ENCODE measurements at regions not wholly inside any gene's neighbourhood (a gene's known extent, or its start where the extent isn't known, plus 50 kb on each side); places are given as distances from the start of the nearest gene placed in this dataset.

GRCh38 chr10:3671386-3671955, 113.5 kb downstream of the KLF6 start:
- TF ChIP-seq CTCF (conservative IDR thresholded peaks at IDR 0.05; ENCODE audit: low read length) (no peak), EZH2phosphoT487 (IDR thresholded peaks at IDR 0.05; ENCODE audit: borderline replicate concordance) (no peak)
- H2AFZ ChIP-seq (ENCODE audit: low read length), result no peak overlapping the region
- H3K9me2 ChIP-seq (replicated peaks; ENCODE audit: low read depth, low read length), result no peaks in the 10 kb centered on the region
- peaks cover 4% of the 10 kb centered on the region for H3K4me1 ChIP-seq (ENCODE audit: insufficient read depth, low read length, poor library complexity, severe bottlenecking)
- H3K4me2 ChIP-seq (ENCODE audit: low read depth, low read length, poor library complexity, severe bottlenecking), result no peak overlapping the region
- H4K20me1 ChIP-seq (ENCODE audit: insufficient read depth, low read length, poor library complexity, severe bottlenecking), result no peaks in the 10 kb centered on the region
- no peaks in the 10 kb centered on the region for H3K9me3 ChIP-seq (ENCODE audit: insufficient read depth, low read depth, low read length)
- no peak overlapping the region for H3K9ac ChIP-seq (ENCODE audit: low read depth, low read length, poor library complexity, severe bottlenecking)
- no peaks in the 10 kb centered on the region for H3K36me3 ChIP-seq (ENCODE audit: insufficient read depth, low read length)
- H3K27me3 ChIP-seq (ENCODE audit: insufficient read depth, low read length, poor library complexity, severe bottlenecking), result no peaks in the 10 kb centered on the region
- no peak overlapping the region for H3K4me3 ChIP-seq (ENCODE audit: low read length, poor library complexity, severe bottlenecking)
- no peaks in the 10 kb centered on the region for H3F3A ChIP-seq (ENCODE audit: low read depth)
- no peaks in the 10 kb centered on the region for H3K79me2 ChIP-seq (ENCODE audit: insufficient read depth, low read length)

GRCh38 chr10:3668966-3669330, 116.1 kb downstream of the KLF6 start:
- H3K27me3 ChIP-seq (ENCODE audit: insufficient read depth, low read length, poor library complexity, severe bottlenecking), result no peaks in the 10 kb centered on the region
- peak overlapping the region; percentile 46 for H3K4me2 ChIP-seq (ENCODE audit: low read depth, low read length, poor library complexity, severe bottlenecking)
- no peaks in the 10 kb centered on the region for H3K36me3 ChIP-seq (ENCODE audit: insufficient read depth, low read length)
- H3K9ac ChIP-seq (ENCODE audit: low read depth, low read length, poor library complexity, severe bottlenecking), result no peak overlapping the region
- no peak overlapping the region for H3K4me3 ChIP-seq (ENCODE audit: low read length, poor library complexity, severe bottlenecking)
- no peaks in the 10 kb centered on the region for H4K20me1 ChIP-seq (ENCODE audit: insufficient read depth, low read length, poor library complexity, severe bottlenecking)
- peak overlapping the region; percentile 63; the same call in 1 of the 2 replicates for H2AFZ ChIP-seq (ENCODE audit: low read length)
- no peaks in the 10 kb centered on the region for H3K79me2 ChIP-seq (ENCODE audit: insufficient read depth, low read length)
- no peak for TF ChIP-seq EZH2phosphoT487 (IDR thresholded peaks at IDR 0.05; ENCODE audit: borderline replicate concordance)
- TF ChIP-seq CTCF (conservative IDR thresholded peaks at IDR 0.05; ENCODE audit: low read length), result no peak
- H3K9me2 ChIP-seq (replicated peaks; ENCODE audit: low read depth, low read length), result no peaks in the 10 kb centered on the region
- peaks cover 4% of the 10 kb centered on the region for H3K4me1 ChIP-seq (ENCODE audit: insufficient read depth, low read length, poor library complexity, severe bottlenecking)
- no peaks in the 10 kb centered on the region for H3K9me3 ChIP-seq (ENCODE audit: insufficient read depth, low read depth, low read length)
- no peaks in the 10 kb centered on the region for H3F3A ChIP-seq (ENCODE audit: low read depth)

GRCh38 chr10:3668276-3668965, 116.6 kb downstream of the KLF6 start:
- Histone ChIP-seq H3F3A (ENCODE audit: low read depth) (no peaks in the 10 kb centered on the region), H3K4me2 (ENCODE audit: low read depth, low read length, poor library complexity, severe bottlenecking) (peak overlapping the region; percentile 46), H3K9me2 (replicated peaks; ENCODE audit: low read depth, low read length) (no peaks in the 10 kb centered on the region), H3K9ac (ENCODE audit: low read depth, low read length, poor library complexity, severe bottlenecking) (no peak overlapping the region), H3K79me2 (ENCODE audit: insufficient read depth, low read length) (no peaks in the 10 kb centered on the region), H3K36me3 (ENCODE audit: insufficient read depth, low read length) (no peaks in the 10 kb centered on the region), H3K4me3 (ENCODE audit: low read length, poor library complexity, severe bottlenecking) (no peak overlapping the region), H3K4me1 (ENCODE audit: insufficient read depth, low read length, poor library complexity, severe bottlenecking) (peaks cover 4% of the 10 kb centered on the region), H4K20me1 (ENCODE audit: insufficient read depth, low read length, poor library complexity, severe bottlenecking) (no peaks in the 10 kb centered on the region), H3K27me3 (ENCODE audit: insufficient read depth, low read length, poor library complexity, severe bottlenecking) (no peaks in the 10 kb centered on the region), H3K9me3 (ENCODE audit: insufficient read depth, low read depth, low read length) (no peaks in the 10 kb centered on the region), H2AFZ (ENCODE audit: low read length) (peak overlapping the region; percentile 63; the same call in 1 of the 2 replicates)
- TF ChIP-seq EZH2phosphoT487 (IDR thresholded peaks at IDR 0.05; ENCODE audit: borderline replicate concordance), result no peak
